Muscle of leg (tissue), 3 donors: ENCODE measurements at regions not wholly inside any gene's neighbourhood (a gene's known extent, or its start where the extent isn't known, plus 50 kb on each side); places are given as distances from the start of the nearest gene placed in this dataset.

Source experiments
- DNase-seq: peaks from one replicate; pipeline ENCODE4 v3.0.0; 2013
- H3K27ac ChIP-seq: one replicate; pipeline ENCODE4 v1.5.1; 2013; ENCODE audit warnings: mild to moderate bottlenecking, low read length, control low read depth
- H3K27me3 ChIP-seq: one replicate; pipeline ENCODE4 v1.6.1; 2013; ENCODE audit warnings: low read length; ENCODE audit not compliant: control insufficient read depth, insufficient read depth
- H3K36me3 ChIP-seq: one replicate; pipeline ENCODE4 v1.6.1; 2013; ENCODE audit warnings: low read length; ENCODE audit not compliant: control insufficient read depth, insufficient read depth
- H3K4me1 ChIP-seq: one replicate; pipeline ENCODE4 v1.6.1; 2013; ENCODE audit warnings: low read length; ENCODE audit not compliant: control insufficient read depth, insufficient read depth
- H3K4me3 ChIP-seq: one replicate; pipeline ENCODE4 v1.5.1; 2013; ENCODE audit warnings: low read length, control low read depth
- H3K9me3 ChIP-seq: replicated peaks from 2 replicates; pipeline ENCODE4 v1.6.1; 2013; ENCODE audit warnings: low read depth, low read length; ENCODE audit not compliant: control insufficient read depth
- WGBS: methylation state at CpG from one replicate; pipeline ENCODE4 v1.1.5; 2013; ENCODE audit warnings: missing lambda C conversion rate; ENCODE audit not compliant: insufficient coverage; 5-methylcytosine and 5-hydroxymethylcytosine counted together

GRCh38 chr2:19272039-19272438, 86.4 kb downstream of the OSR1 start:
- Histone ChIP-seq H3K4me3 (no peak overlapping the region), H3K4me1 (no peaks in the 10 kb centered on the region), H3K27ac (no peak overlapping the region), H3K36me3 (no peaks in the 10 kb centered on the region), H3K9me3 (no peaks in the 10 kb centered on the region), H3K27me3 (no peaks in the 10 kb centered on the region)
- DNase-seq, result no peak
- 100% methylated on average over 1 of the region's 4 CpGs for WGBS

DNA sequence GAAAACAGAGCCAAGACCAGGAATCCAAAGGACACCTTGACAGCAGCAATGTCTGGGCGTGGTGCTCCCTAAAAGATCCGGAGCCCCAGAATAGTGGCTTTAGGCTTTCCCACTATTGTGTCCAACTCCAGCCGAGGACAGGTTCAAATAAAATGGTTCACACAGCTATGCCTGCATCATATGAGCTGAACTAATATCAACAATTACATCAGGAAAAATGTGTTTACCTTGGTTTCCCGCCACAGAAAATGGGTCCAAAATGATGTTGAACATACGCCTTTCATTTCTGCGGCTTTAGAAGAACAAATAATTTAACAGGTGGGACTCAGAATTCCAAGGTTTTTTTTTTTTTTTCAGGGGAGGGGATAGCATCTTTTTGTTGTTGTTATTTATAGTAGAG, 93.6 kb downstream of the OSR1 start:
- Histone ChIP-seq H3K4me3 (no peak overlapping the region), H3K27me3 (no peaks in the 10 kb centered on the region), H3K9me3 (no peaks in the 10 kb centered on the region), H3K36me3 (no peaks in the 10 kb centered on the region), H3K27ac (no peak overlapping the region), H3K4me1 (no peaks in the 10 kb centered on the region)
- 90% methylated on average over 4 of the region's 6 CpGs for WGBS
- no peak for DNase-seq

DNA sequence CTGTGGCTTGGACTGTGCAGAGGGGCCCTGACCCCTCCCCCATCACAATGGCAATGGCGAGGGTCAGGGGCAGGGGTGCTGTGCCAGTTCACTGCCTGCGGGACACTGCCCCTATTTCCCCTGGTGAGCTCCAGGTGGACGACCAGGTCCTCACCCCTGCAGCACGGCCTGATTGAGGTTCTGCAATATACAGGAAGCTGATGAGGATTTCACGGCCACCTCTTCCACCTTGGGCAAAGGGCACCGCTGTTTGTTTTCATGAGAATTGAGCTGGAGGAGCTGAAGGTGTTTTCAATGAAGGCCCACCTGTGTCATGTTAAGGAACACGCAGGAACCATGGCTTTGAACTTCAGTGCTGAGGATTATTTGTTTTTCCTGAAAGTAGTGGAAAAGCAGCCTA, 96.3 kb downstream of the OSR1 start:
- Histone ChIP-seq H3K27ac (no peak overlapping the region), H3K36me3 (no peaks in the 10 kb centered on the region), H3K9me3 (no peaks in the 10 kb centered on the region), H3K4me1 (no peaks in the 10 kb centered on the region), H3K27me3 (no peaks in the 10 kb centered on the region), H3K4me3 (no peak overlapping the region)
- no peak for DNase-seq
- WGBS, result 78% methylated on average over 5 of the region's 7 CpGs

- no peak overlapping the region for H3K27ac ChIP-seq
- WGBS, result 100% methylated on average over 1 of the region's 4 CpGs
Measured at GRCh38 chr2:19261061-19261460, 97.4 kb downstream of the OSR1 start.

GRCh38 chr2:19256121-19256601, 102.3 kb downstream of the OSR1 start:
- Histone ChIP-seq H3K4me1 (no peaks in the 10 kb centered on the region), H3K9me3 (no peaks in the 10 kb centered on the region), H3K27me3 (no peaks in the 10 kb centered on the region), H3K27ac (no peak overlapping the region), H3K4me3 (no peak overlapping the region), H3K36me3 (no peaks in the 10 kb centered on the region)
- no peak for DNase-seq
- 100% methylated on average over 1 of the region's 3 CpGs for WGBS

More at GRCh38 chr2:19261061-19261460, 97.4 kb downstream of the OSR1 start:
- Histone ChIP-seq H3K36me3 (no peaks in the 10 kb centered on the region), H3K27me3 (no peaks in the 10 kb centered on the region), H3K9me3 (no peaks in the 10 kb centered on the region), H3K4me3 (no peak overlapping the region), H3K4me1 (no peaks in the 10 kb centered on the region)
- no peak for DNase-seq

- H3K36me3 ChIP-seq, result no peaks in the 10 kb centered on the region
- H3K4me3 ChIP-seq, result no peak overlapping the region
- no peak for DNase-seq
Measured at GRCh38 chr2:19255481-19255880, 102.9 kb downstream of the OSR1 start.

DNA sequence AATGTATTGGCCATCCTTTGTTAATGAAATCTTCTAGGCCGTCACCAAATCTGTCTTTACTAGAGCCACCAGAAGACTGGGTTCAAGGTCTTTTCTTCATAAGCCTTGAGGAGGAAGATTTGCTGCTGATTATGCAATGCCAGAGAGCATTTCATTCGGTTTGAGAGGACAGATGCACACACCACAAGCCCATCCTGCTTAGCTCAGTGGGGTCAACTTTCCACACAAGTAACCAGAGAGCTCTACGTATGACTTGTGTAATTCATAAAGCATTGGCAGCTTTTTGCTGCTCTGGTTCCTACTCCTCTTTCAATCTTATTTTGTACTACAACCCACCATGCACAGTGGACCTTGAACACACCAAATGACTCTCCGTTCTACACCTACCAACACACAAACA, 106.9 kb downstream of the OSR1 start:
- Histone ChIP-seq H3K27me3 (no peaks in the 10 kb centered on the region), H3K4me1 (no peaks in the 10 kb centered on the region), H3K4me3 (no peak overlapping the region), H3K27ac (no peak overlapping the region), H3K36me3 (no peaks in the 10 kb centered on the region), H3K9me3 (no peaks in the 10 kb centered on the region)
- no peak for DNase-seq
- 57% methylated on average over 3 of the region's 4 CpGs for whole genome bisulfite sequencing

More at GRCh38 chr2:19255481-19255880, 102.9 kb downstream of the OSR1 start:
- Histone ChIP-seq H3K9me3 (no peaks in the 10 kb centered on the region), H3K27ac (no peak overlapping the region), H3K27me3 (no peaks in the 10 kb centered on the region), H3K4me1 (no peaks in the 10 kb centered on the region)

GRCh38 chr2:19250906-19251305, 107.5 kb downstream of the OSR1 start:
- H3K27me3 ChIP-seq, result no peaks in the 10 kb centered on the region
- no CpG with 5 or more reads among the region's 2 CpGs for WGBS
- DNase-seq, result no peak
- H3K27ac ChIP-seq, result no peak overlapping the region
- H3K4me3 ChIP-seq, result no peak overlapping the region
- no peaks in the 10 kb centered on the region for H3K36me3 ChIP-seq
- H3K9me3 ChIP-seq, result no peaks in the 10 kb centered on the region
- H3K4me1 ChIP-seq, result peaks cover 6% of the 10 kb centered on the region

DNA sequence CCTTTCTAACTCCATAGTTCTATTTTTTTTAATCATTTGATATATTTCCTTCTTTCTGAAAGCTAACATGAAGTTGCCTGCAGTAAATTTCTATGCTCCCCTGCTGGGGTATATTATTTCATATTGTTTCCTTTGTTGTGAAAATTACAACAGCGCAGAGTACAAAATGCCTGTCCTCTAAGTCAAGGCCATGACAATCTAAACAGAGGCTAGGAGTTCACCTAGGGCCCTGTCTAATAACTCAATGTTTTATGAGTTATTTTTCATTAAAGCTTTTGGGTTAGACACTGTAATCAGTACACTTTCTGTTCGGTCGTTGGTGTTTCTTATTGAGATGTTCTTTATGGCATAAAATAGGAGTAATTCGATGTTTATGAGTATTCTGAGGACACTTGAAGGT, 111.2 kb downstream of the OSR1 start:
- WGBS, result no CpG with 5 or more reads among the region's 4 CpGs
- Histone ChIP-seq H3K36me3 (no peaks in the 10 kb centered on the region), H3K27me3 (no peaks in the 10 kb centered on the region), H3K27ac (no peak overlapping the region), H3K4me3 (no peak overlapping the region), H3K4me1 (peaks cover 7% of the 10 kb centered on the region), H3K9me3 (no peaks in the 10 kb centered on the region)
- DNase-seq, result no peak

GRCh38 chr2:19246496-19246895, 111.9 kb downstream of the OSR1 start:
- no peak overlapping the region for H3K27ac ChIP-seq
- H3K9me3 ChIP-seq, result no peaks in the 10 kb centered on the region
- H3K27me3 ChIP-seq, result no peaks in the 10 kb centered on the region
- WGBS, result 37% methylated on average over 9 of the region's 12 CpGs
- no peak overlapping the region for H3K4me3 ChIP-seq
- H3K4me1 ChIP-seq, result peaks cover 7% of the 10 kb centered on the region
- H3K36me3 ChIP-seq, result no peaks in the 10 kb centered on the region
- no peak for DNase-seq
